ENCODE measurements at regions not wholly inside any gene's neighbourhood (a gene's known extent, or its start where the extent isn't known, plus 50 kb on each side); places are given as distances from the start of the nearest gene placed in this dataset.

GRCh38 chr2:107684421-107684820 is 142.3 kb upstream of the RGPD4 start:
- 62 to 63% methylated on average over 4 of the region's 4 CpGs for WGBS, 2 donors
- Histone ChIP-seq H3K9me3 (no peaks in the 10 kb centered on the region), H3K36me3 (no peaks in the 10 kb centered on the region), H3K27ac (no peak overlapping the region), H3K4me3 (no peak overlapping the region), H3K4me1 (no peaks in the 10 kb centered on the region), H3K27me3 (no peaks in the 10 kb centered on the region)
- intact Hi-C loops (cut with DNase I) = no loop called here
- no peak for TF ChIP-seq CTCF (IDR thresholded peaks at IDR 0.05)
- TF ChIP-seq POLR2A (IDR thresholded peaks at IDR 0.05) = no peak
- DNase-seq = no peak

GRCh38 chr2:107685421-107685986 is 141.2 kb upstream of the RGPD4 start:
- no peak for TF ChIP-seq POLR2A (IDR thresholded peaks at IDR 0.05)
- TF ChIP-seq CTCF (IDR thresholded peaks at IDR 0.05) = no peak
- intact Hi-C loops (cut with DNase I) = no loop called here
- H3K27ac ChIP-seq = no peak overlapping the region
- 64 to 77% methylated on average over 2 to 3 of the region's 3 CpGs for WGBS, 2 donors
- H3K36me3 ChIP-seq = no peaks in the 10 kb centered on the region
- no peaks in the 10 kb centered on the region for H3K27me3 ChIP-seq
- no peak overlapping the region for H3K4me3 ChIP-seq
- no peaks in the 10 kb centered on the region for H3K4me1 ChIP-seq
- H3K9me3 ChIP-seq = no peaks in the 10 kb centered on the region
- DNase-seq = no peak

DNA sequence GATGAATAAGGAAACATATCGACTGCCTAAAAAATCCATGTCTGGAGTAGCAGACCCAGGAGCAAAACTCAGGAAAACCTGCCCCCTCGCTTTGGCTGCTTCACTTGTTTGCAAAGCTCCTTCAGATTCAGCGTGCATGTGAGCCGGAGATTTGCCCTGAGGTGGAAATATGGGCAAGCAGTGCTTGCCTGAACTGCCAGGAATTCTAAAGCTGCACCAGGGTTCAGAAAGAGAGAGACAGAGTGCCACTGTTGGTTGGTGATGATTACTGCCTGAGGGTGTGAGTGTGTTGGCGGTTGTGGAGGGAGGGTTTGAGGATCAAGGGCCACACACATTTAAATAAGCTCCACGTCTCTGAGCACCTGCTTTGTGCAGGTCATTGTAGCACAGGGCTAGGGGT is 139.6 kb upstream of the RGPD4 start:
- WGBS, 2 donors = 32 to 33% methylated on average over 6 of the region's 6 CpGs
- Histone ChIP-seq H3K4me3 (no peak overlapping the region), H3K4me1 (no peaks in the 10 kb centered on the region), H3K9me3 (no peaks in the 10 kb centered on the region), H3K27ac (no peak overlapping the region), H3K27me3 (no peaks in the 10 kb centered on the region), H3K36me3 (no peaks in the 10 kb centered on the region)
- intact Hi-C loops (cut with DNase I) = no loop called here
- no peak for TF ChIP-seq CTCF (IDR thresholded peaks at IDR 0.05)
- TF ChIP-seq POLR2A (IDR thresholded peaks at IDR 0.05) = no peak
- DNase-seq = no peak

DNA sequence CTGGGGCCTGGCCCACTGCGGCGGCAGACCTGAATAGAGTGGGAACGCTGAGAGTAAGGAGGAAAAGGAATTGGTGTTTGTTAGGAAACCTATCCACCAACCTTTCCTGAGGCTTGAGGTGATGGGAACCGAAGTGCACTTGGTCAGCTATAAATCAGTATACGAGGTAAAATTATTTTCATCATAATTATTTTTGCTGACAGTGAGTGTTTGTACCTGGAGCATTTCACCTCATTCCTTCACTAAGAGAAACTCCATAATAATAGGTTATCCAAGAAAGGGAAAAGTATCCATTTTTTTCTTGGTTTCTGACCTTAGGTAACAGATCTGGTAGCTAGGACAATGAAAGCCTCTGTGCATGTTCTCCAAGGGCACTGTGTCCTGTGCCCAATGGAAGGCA is 138.6 kb upstream of the RGPD4 start:
- Histone ChIP-seq H3K27me3 (no peaks in the 10 kb centered on the region), H3K4me1 (no peaks in the 10 kb centered on the region), H3K36me3 (no peaks in the 10 kb centered on the region), H3K9me3 (no peaks in the 10 kb centered on the region), H3K4me3 (no peak overlapping the region), H3K27ac (no peak overlapping the region)
- no peak for DNase-seq
- TF ChIP-seq POLR2A (IDR thresholded peaks at IDR 0.05) (no peak), CTCF (IDR thresholded peaks at IDR 0.05) (no peak)
- intact Hi-C loops (cut with DNase I) = no loop called here
- WGBS, 2 donors = 81 to 92% methylated on average over 5 of the region's 5 CpGs

DNA sequence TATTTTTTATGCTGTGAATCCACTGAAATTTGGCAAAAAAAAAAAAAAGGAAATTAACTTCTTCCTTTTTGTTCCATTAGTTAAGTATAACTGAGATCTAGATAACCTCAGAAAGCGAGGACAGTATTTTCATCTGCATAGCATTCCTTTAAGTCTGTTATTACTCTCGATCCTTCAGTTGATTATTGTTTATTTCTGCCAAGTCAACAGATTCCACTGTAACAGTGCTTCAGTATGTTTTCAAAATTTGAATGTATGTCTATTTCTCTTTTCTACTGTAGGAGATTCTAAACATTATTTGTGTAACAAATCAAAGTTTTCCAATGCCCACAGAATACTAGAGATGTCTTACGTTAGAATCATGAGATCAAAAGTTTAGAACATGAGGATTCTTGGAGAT is 133.1 kb upstream of the RGPD4 start:
- H3K9me3 ChIP-seq = no peaks in the 10 kb centered on the region
- WGBS, 2 donors = 80 to 84% methylated on average over 3 of the region's 3 CpGs
- TF ChIP-seq POLR2A (IDR thresholded peaks at IDR 0.05) (no peak), CTCF (IDR thresholded peaks at IDR 0.05) (no peak)
- no peaks in the 10 kb centered on the region for H3K36me3 ChIP-seq
- intact Hi-C loops (cut with DNase I) = no loop called here
- no peak overlapping the region for H3K27ac ChIP-seq
- no peak overlapping the region for H3K4me3 ChIP-seq
- no peaks in the 10 kb centered on the region for H3K4me1 ChIP-seq
- no peak for DNase-seq
- no peaks in the 10 kb centered on the region for H3K27me3 ChIP-seq

Data from esophagus squamous epithelium (tissue), 5 donors.